ENCODE measurements at regions not wholly inside any gene's neighbourhood (a gene's known extent, or its start where the extent isn't known, plus 50 kb on each side); places are given as distances from the start of the nearest gene placed in this dataset.

DNA sequence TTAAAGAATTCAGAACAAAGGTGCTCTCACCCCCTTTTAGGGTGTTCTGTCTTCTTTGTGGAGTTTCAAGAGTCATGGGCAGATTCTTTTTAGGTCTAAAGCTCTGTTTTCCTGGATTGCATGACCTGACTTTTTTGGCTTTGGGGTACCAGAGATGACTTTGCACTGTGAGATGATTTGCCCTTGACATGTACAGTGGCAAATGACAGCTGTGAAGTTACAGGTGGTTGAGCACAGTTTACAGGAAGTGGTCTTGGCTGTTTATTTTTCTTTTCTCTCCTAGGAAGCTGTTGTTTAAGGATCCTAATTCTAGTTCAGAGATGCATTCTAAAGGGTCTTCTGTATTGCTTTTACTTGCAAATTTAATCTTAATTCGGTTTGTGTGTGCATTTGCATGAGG lies 83.8 kb upstream of the METAP2 start:
- Histone ChIP-seq H3K27ac (ENCODE audit: low read depth in 1 of 2, low read length in 1 of 2) (no peak overlapping the region), H3K9ac (ENCODE audit: insufficient read depth in 1 of 2, low read length in 2 of 2) (no peak overlapping the region), H3K36me3 (ENCODE audit: control insufficient read depth in 4 of 4, insufficient read depth in 4 of 4, low read length in 4 of 4) (no peaks in the 10 kb centered on the region), H3K9me3 (ENCODE audit: control insufficient read depth in 4 of 4, insufficient read depth in 3 of 4, low read length in 3 of 4) (peaks cover 0 to 4% (median 0%) of the 10 kb centered on the region in 4 donors), H3K4me3 (no peak overlapping the region), H3K27me3 (ENCODE audit: control insufficient read depth in 3 of 3, insufficient read depth in 3 of 3, low read length in 2 of 3) (no peaks in the 10 kb centered on the region), H3K4me1 (ENCODE audit: control insufficient read depth in 5 of 5, insufficient read depth in 5 of 5, low read length in 5 of 5) (peaks cover 0 to 6% (median 0%) of the 10 kb centered on the region in 5 donors)
- DNase-seq (no peak), ATAC-seq (ENCODE audit: insufficient read depth, low FRiP score) (no peak)
- WGBS, 2 donors = 70 to 74% methylated on average over 1 of the region's 1 CpG
- TF ChIP-seq, protein P1, sequence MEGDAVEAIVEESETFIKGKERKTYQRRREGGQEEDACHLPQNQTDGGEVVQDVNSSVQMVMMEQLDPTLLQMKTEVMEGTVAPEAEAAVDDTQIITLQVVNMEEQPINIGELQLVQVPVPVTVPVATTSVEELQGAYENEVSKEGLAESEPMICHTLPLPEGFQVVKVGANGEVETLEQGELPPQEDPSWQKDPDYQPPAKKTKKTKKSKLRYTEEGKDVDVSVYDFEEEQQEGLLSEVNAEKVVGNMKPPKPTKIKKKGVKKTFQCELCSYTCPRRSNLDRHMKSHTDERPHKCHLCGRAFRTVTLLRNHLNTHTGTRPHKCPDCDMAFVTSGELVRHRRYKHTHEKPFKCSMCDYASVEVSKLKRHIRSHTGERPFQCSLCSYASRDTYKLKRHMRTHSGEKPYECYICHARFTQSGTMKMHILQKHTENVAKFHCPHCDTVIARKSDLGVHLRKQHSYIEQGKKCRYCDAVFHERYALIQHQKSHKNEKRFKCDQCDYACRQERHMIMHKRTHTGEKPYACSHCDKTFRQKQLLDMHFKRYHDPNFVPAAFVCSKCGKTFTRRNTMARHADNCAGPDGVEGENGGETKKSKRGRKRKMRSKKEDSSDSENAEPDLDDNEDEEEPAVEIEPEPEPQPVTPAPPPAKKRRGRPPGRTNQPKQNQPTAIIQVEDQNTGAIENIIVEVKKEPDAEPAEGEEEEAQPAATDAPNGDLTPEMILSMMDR (IDR thresholded peaks at IDR 0.05; ENCODE audit: control extremely low read depth, extremely low read depth) = no peak

DNA sequence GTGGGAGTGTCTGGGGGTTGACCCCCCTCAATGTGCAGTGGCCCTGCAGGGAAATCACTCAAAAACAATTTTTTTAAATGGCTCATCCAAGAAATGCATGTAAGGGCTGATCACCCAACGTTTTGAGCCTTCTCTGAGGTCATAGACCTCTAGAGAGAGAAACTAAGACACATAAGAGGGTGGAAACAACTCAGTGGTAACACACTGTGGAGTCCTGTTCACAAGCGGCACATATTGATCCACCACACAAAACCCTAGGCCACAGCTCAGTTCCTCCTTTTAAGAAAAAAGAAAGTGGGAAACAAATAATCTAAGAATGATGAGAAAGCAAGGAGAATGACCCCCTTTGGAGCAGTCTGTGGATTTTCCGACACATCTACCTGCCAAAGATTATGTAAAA lies 83.0 kb upstream of the METAP2 start:
- Histone ChIP-seq H3K27me3 (ENCODE audit: control insufficient read depth in 3 of 3, insufficient read depth in 3 of 3, low read length in 2 of 3) (no peaks in the 10 kb centered on the region), H3K4me3 (no peak overlapping the region), H3K36me3 (ENCODE audit: control insufficient read depth in 4 of 4, insufficient read depth in 4 of 4, low read length in 4 of 4) (no peaks in the 10 kb centered on the region), H3K27ac (ENCODE audit: low read depth in 1 of 2, low read length in 1 of 2) (no peak overlapping the region), H3K9me3 (ENCODE audit: control insufficient read depth in 4 of 4, insufficient read depth in 3 of 4, low read length in 3 of 4) (peaks cover 0 to 4% (median 0%) of the 10 kb centered on the region in 4 donors), H3K4me1 (ENCODE audit: control insufficient read depth in 5 of 5, insufficient read depth in 5 of 5, low read length in 5 of 5) (no peaks in the 10 kb centered on the region), H3K9ac (ENCODE audit: insufficient read depth in 1 of 2, low read length in 2 of 2) (no peak overlapping the region)
- TF ChIP-seq, protein P1 (IDR thresholded peaks at IDR 0.05; ENCODE audit: control extremely low read depth, extremely low read depth) = no peak
- WGBS, 2 donors = 78 to 81% methylated on average over 3 of the region's 3 CpGs
- DNase-seq (no peak), ATAC-seq (ENCODE audit: insufficient read depth, low FRiP score) (no peak)

DNA sequence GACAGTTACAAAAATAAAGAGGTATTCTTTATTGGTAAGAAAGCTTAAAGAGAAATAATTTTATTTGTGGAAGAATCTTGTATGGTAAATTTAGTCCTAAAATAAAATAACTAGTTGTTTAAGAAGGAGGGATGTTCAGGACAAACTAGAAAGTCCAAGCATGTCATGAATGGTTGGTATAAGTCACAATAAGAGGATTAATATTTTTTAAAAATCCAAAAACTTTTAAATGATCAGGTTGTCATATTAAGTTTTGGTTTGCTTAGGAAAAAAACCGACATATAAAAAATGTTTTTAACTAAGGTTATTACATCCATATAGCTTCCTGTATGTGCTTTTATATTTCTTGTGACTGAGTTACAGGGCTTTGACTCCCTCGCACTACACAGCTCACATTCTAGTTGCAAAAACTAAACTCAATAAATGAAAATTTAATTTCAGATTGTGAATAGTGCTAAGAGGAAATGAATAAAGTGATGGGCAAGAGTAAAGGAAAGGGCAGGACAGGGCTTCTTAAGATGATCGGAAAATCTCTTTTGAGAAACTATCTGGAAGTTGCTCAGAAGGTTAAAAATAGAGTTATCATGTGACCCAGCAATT lies 80.7 kb upstream of the METAP2 start:
- TF ChIP-seq, protein P1 (IDR thresholded peaks at IDR 0.05; ENCODE audit: control extremely low read depth, extremely low read depth) = no peak
- no peak for DNase-seq
- Histone ChIP-seq H3K27me3 (ENCODE audit: control insufficient read depth in 3 of 3, insufficient read depth in 3 of 3, low read length in 2 of 3) (no peaks in the 10 kb centered on the region), H3K36me3 (ENCODE audit: control insufficient read depth in 4 of 4, insufficient read depth in 4 of 4, low read length in 4 of 4) (no peaks in the 10 kb centered on the region), H3K4me3 (no peak overlapping the region), H3K27ac (ENCODE audit: low read depth in 1 of 2, low read length in 1 of 2) (no peak overlapping the region), H3K9ac (ENCODE audit: insufficient read depth in 1 of 2, low read length in 2 of 2) (no peak overlapping the region), H3K4me1 (ENCODE audit: control insufficient read depth in 5 of 5, insufficient read depth in 5 of 5, low read length in 5 of 5) (no peaks in the 10 kb centered on the region), H3K9me3 (ENCODE audit: control insufficient read depth in 4 of 4, insufficient read depth in 3 of 4, low read length in 3 of 4) (peaks cover 0 to 4% (median 0%) of the 10 kb centered on the region in 4 donors)
- WGBS, 2 donors = 88 to 93% methylated on average over 3 of the region's 3 CpGs
- no peak for ATAC-seq (ENCODE audit: insufficient read depth, low FRiP score)

DNA sequence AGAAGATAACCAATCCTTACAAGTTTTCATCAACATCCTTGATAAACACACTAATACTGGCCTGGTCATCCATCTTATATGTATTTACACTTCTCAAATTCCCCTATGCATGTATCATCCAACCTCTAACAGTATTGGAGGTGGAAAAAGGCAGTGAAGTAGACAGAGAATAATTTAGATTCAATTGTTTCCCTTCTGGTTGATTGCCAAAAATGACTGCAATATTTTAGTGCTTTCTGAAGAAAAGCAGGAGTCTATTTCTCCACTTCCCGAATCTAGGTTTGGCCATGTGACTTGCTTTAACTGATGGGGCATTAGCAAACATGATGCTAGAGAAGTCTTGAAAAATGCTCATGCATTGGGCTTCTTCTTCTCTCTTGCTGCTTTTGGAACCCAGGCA lies 78.3 kb upstream of the METAP2 start:
- Histone ChIP-seq H3K9ac (ENCODE audit: insufficient read depth in 1 of 2, low read length in 2 of 2) (no peak overlapping the region), H3K27ac (ENCODE audit: low read depth in 1 of 2, low read length in 1 of 2) (no peak overlapping the region), H3K9me3 (ENCODE audit: control insufficient read depth in 4 of 4, insufficient read depth in 3 of 4, low read length in 3 of 4) (peaks cover 0 to 4% (median 0%) of the 10 kb centered on the region in 4 donors), H3K4me3 (no peak overlapping the region), H3K27me3 (ENCODE audit: control insufficient read depth in 3 of 3, insufficient read depth in 3 of 3, low read length in 2 of 3) (no peaks in the 10 kb centered on the region), H3K4me1 (ENCODE audit: control insufficient read depth in 5 of 5, insufficient read depth in 5 of 5, low read length in 5 of 5) (no peaks in the 10 kb centered on the region), H3K36me3 (ENCODE audit: control insufficient read depth in 4 of 4, insufficient read depth in 4 of 4, low read length in 4 of 4) (no peaks in the 10 kb centered on the region)
- ATAC-seq (ENCODE audit: insufficient read depth, low FRiP score) = no peak
- no peak for DNase-seq
- TF ChIP-seq, protein P1 (IDR thresholded peaks at IDR 0.05; ENCODE audit: control extremely low read depth, extremely low read depth) = no peak
- WGBS, 2 donors = 30 to 48% methylated on average over 1 of the region's 1 CpG
